Gastrocnemius medialis (tissue), 4 donors: ENCODE measurements at regions not wholly inside any gene's neighbourhood (a gene's known extent, or its start where the extent isn't known, plus 50 kb on each side); places are given as distances from the start of the nearest gene placed in this dataset.
"Not testable (repeated sequence)": the region's sequence is repeated elsewhere in the genome, so short reads cannot be mapped to it uniquely, and the experiment has no call there.

Source experiments
- ATAC-seq, 2 donors: fragments of 150-250 bp; one replicate each; pipeline ENCODE4 v1.9.1; 2016
- DNase-seq, 2 donors: peaks; one replicate each; pipeline ENCODE4 v3.0.0-alpha.2; 2019
- H3K27ac ChIP-seq, 4 donors: fragments of 200-600 bp; sonication (generic); 1 replicate in 1 of 4; 2 replicates in 3 of 4; pipeline ENCODE4 v1.5.1; 2016 to 2018; ENCODE audit warnings: mild to moderate bottlenecking in 2 of 4, moderate library complexity in 1 of 4
- H3K27me3 ChIP-seq, 3 donors: fragments of 200-600 bp; sonication (generic) in 2 of 3; 1 replicate in 1 of 3; 2 replicates in 2 of 3; pipeline versions ENCODE4 v1.5.1 to v1.6.0; 2016 to 2019; ENCODE audit warnings: mild to moderate bottlenecking in 1 of 3, moderate library complexity in 1 of 3
- H3K36me3 ChIP-seq, 2 donors: fragments of 200-600 bp; sonication (generic) in 1 of 2; one replicate each; pipeline ENCODE4 v1.5.1; 2017 to 2018
- H3K4me1 ChIP-seq, 2 donors: fragments of 200-600 bp; sonication (generic) in 1 of 2; one replicate each; pipeline ENCODE4 v1.5.1; 2016 to 2017; ENCODE audit warnings: mild to moderate bottlenecking in 2 of 2
- H3K4me3 ChIP-seq, 4 donors: fragments of 200-600 bp; sonication (generic) in 3 of 4; 1 replicate in 1 of 4; 2 replicates in 3 of 4; pipeline ENCODE4 v1.5.1; 2016 to 2019; ENCODE audit warnings: mild to moderate bottlenecking in 2 of 4
- H3K9me3 ChIP-seq, 3 donors: fragments of 200-600 bp; sonication (generic) in 2 of 3; 1 replicate in 1 of 3; 2 replicates in 2 of 3; pipeline ENCODE4 v1.5.1; 2016 to 2019
- POLR2A ChIP-seq, 2 donors: fragments of 450-650 bp; IDR thresholded peaks; one replicate each; pipeline ENCODE4 v1.6.1; 2017; ENCODE audit warnings: antibody characterized with exemption in 2 of 2, mild to moderate bottlenecking in 2 of 2, moderate library complexity in 2 of 2
- in situ Hi-C, 4 donors: fragments of 200-750 bp; cut with MboI; loops; one replicate each; pipeline versions ENCODE4 v1.15.0 to v1.8.0; 2017; ENCODE audit warnings: low sequenced_read_pairs in 4 of 4
- intact Hi-C: fragments of 100-400 bp; cut with DNase I; formaldehyde crosslinking; loops from one replicate; pipeline ENCODE4 v1.15.1; 2023; ENCODE audit warnings: low total_unique reads
- TF ChIP-seq, protein P1 (sequence below), 5 experiments: fragments of 450-650 bp in 3 of 5; fragments of 200-600 bp in 2 of 5; sonication (generic) in 2 of 5; IDR thresholded peaks in 4 of 5; conservative IDR thresholded peaks in 1 of 5; 1 replicate in 4 of 5; 2 replicates in 1 of 5; pipeline ENCODE4 v1.5.1; 2016 to 2019; ENCODE audit warnings: antibody characterized with exemption in 5 of 5, mild to moderate bottlenecking in 3 of 5, moderate library complexity in 3 of 5

DNA sequence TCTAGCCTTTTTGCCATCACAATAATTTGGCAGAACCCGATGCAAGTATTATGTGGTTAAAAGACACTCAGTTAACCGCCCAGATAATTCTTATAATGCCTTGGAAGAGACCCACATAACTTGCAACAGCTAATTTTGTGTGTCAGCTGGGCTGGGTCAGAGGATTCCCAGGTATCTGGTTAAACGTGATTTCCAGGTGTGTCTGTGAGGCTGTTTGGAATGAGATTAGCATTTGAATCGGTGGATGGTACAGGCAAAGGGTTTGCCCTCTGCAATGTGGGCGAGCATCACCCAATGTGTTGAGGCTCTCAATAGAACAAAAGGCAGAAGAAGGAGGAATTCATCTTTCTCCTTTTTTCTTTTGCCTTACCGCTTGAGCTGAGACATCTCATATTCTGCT is 314.2 kb upstream of the PUDP start:
- intact Hi-C loops (no loop called here), in situ Hi-C loops (no loop called here)

DNA sequence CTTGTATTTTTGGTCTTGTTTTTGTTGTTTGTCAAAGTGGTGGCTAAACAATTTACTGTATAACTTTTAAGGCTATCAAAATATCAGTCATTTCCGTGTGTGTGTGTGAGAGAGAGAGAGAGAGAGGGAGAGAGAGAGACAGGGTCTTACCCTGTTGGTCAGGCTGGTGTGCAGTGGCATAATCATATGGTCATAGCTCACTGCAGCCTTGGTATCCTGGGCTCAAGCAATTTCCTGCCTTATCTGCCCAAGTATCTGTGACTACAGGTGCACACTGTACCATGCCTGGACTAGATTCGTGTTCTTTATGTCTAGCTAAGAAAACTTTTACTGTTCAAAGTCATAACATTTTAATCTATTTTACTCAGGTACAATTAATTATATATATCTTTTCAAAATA is 313.1 kb upstream of the PUDP start:
- H3K4me3 ChIP-seq, in situ Hi-C loops, H3K9me3 ChIP-seq, ATAC-seq, intact Hi-C loops, H3K27ac ChIP-seq, H3K36me3 ChIP-seq, H3K4me1 ChIP-seq, DNase-seq, H3K27me3 ChIP-seq: not testable (repeated sequence)

More for the DNA sequence above, 314.2 kb upstream of the PUDP start:
- H3K4me1 ChIP-seq, result no peaks in the 10 kb centered on the region
- no peaks in the 10 kb centered on the region for H3K9me3 ChIP-seq
- ATAC-seq, result no peak
- H3K4me3 ChIP-seq, result no peak overlapping the region
- H3K36me3 ChIP-seq, result no peaks in the 10 kb centered on the region
- H3K27ac ChIP-seq, result no peak overlapping the region
- no peak for DNase-seq
- TF ChIP-seq, protein P1, sequence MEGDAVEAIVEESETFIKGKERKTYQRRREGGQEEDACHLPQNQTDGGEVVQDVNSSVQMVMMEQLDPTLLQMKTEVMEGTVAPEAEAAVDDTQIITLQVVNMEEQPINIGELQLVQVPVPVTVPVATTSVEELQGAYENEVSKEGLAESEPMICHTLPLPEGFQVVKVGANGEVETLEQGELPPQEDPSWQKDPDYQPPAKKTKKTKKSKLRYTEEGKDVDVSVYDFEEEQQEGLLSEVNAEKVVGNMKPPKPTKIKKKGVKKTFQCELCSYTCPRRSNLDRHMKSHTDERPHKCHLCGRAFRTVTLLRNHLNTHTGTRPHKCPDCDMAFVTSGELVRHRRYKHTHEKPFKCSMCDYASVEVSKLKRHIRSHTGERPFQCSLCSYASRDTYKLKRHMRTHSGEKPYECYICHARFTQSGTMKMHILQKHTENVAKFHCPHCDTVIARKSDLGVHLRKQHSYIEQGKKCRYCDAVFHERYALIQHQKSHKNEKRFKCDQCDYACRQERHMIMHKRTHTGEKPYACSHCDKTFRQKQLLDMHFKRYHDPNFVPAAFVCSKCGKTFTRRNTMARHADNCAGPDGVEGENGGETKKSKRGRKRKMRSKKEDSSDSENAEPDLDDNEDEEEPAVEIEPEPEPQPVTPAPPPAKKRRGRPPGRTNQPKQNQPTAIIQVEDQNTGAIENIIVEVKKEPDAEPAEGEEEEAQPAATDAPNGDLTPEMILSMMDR (IDR thresholded peaks at IDR 0.05 in 4 of 5, conservative IDR thresholded peaks at IDR 0.05 in 1 of 5), result no peak
- TF ChIP-seq POLR2A (IDR thresholded peaks at IDR 0.05), result no peak
- no peaks in the 10 kb centered on the region for H3K27me3 ChIP-seq

DNA sequence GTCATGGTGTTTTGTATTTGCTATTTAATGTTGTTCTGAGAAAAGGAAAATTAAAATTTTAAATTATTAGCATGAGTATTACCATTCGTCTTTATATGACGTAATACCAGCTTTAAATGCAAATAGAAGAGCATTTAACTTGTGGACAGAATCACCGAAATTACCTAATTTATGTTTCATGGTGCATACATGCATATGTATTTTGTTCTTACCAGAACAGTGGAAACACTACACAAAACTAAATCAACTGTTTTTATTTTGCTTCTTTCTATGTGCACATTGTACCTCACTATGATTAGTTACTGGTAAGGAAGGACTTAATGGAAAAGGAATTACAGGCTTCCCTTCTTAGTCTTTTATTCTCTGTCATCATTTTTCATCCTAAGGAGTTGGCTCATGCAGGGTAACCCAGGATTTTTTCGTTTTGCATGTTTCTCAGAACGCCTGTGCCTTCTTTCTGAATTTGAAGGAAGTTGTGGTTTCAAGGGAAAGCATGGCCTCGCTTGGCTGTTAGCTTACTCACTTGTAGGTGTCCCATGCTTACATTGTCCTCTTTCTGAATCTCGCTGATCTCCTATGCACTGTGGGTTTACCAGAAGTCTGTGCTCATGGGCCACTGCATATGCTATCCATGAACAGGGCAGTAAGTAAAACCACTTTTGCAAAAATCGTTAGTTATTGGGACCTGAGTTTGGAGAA is 300.0 kb upstream of the PUDP start:
- Histone ChIP-seq H3K36me3 (no peaks in the 10 kb centered on the region), H3K4me1 (no peaks in the 10 kb centered on the region), H3K9me3 (no peaks in the 10 kb centered on the region), H3K4me3 (no peak overlapping the region), H3K27ac (no peak overlapping the region), H3K27me3 (no peaks in the 10 kb centered on the region)
- TF ChIP-seq POLR2A (IDR thresholded peaks at IDR 0.05), result no peak
- TF ChIP-seq, protein P1 (IDR thresholded peaks at IDR 0.05 in 4 of 5, conservative IDR thresholded peaks at IDR 0.05 in 1 of 5), result no peak
- ATAC-seq, result no peak
- no peak for DNase-seq
- intact Hi-C loops (no loop called here), in situ Hi-C loops (no loop called here)

DNA sequence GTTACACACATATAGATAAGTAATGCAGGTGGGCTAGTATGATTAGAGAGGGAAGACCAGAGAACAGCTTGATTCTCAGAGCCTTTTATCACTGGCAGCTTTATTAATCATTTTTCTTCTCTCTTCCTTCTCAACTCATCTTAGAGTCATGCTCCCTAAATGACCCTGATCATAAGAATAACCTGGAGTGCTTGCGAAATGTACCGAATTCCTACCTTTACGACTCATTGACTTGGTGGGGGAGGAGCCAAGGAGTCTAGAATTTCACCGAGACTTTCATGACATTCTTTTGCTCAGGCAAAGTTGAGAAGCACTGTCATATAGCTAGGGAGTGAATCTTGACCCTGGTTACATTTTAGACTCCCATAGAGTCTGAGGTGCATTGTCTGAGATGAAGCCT is 298.9 kb upstream of the PUDP start:
- H3K27ac ChIP-seq, result no peak overlapping the region
- no peaks in the 10 kb centered on the region for H3K9me3 ChIP-seq
- in situ Hi-C loops, result no loop called here
- TF ChIP-seq, protein P1 (IDR thresholded peaks at IDR 0.05 in 4 of 5, conservative IDR thresholded peaks at IDR 0.05 in 1 of 5), result no peak
- no peak for TF ChIP-seq POLR2A (IDR thresholded peaks at IDR 0.05)
- H3K4me3 ChIP-seq, result no peak overlapping the region
- DNase-seq, result no peak
- no peaks in the 10 kb centered on the region for H3K36me3 ChIP-seq
- no peak for ATAC-seq
- no peaks in the 10 kb centered on the region for H3K27me3 ChIP-seq
- intact Hi-C loops, result no loop called here
- no peaks in the 10 kb centered on the region for H3K4me1 ChIP-seq

DNA sequence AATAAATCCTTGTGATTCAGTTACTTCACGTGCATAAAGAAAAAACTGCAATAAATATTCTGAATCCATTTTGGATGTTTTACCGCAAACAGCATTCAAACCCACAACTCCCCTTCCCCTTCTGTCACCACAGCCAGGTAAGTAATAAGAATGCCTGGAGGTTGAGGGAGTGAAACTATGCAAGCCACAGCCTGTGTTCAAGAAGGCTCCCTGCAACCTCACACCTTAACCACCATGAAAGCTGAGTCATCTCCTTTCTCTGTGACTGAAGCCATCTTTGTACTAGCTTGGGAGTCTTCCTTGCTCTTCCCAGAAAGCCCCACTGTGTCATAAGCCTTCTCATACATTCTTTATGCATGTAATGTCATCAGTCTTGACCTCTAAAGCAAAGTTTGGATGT is 297.0 kb upstream of the PUDP start:
- H3K27me3 ChIP-seq, result no peaks in the 10 kb centered on the region
- TF ChIP-seq, protein P1 (IDR thresholded peaks at IDR 0.05 in 4 of 5, conservative IDR thresholded peaks at IDR 0.05 in 1 of 5), result no peak
- no peak for TF ChIP-seq POLR2A (IDR thresholded peaks at IDR 0.05)
- no peaks in the 10 kb centered on the region for H3K4me1 ChIP-seq
- DNase-seq (no peak), ATAC-seq (no peak)
- in situ Hi-C loops, result no loop called here
- intact Hi-C loops, result no loop called here
- H3K9me3 ChIP-seq, result no peaks in the 10 kb centered on the region
- H3K27ac ChIP-seq, result no peak overlapping the region
- no peaks in the 10 kb centered on the region for H3K36me3 ChIP-seq
- no peak overlapping the region for H3K4me3 ChIP-seq
